HCT116 (cell line): ENCODE measurements at regions not wholly inside any gene's neighbourhood (a gene's known extent, or its start where the extent isn't known, plus 50 kb on each side); places are given as distances from the start of the nearest gene placed in this dataset.

Experiments used
- ATAC-seq: fragments of 200-7000 bp; cut with Tn5 transposase; 2 replicates; pipeline ENCODE4 v1.9.1; 2020; ENCODE audit warnings: mild to moderate bottlenecking, moderate library complexity
- BruUV-seq: library from RNA; stranded (reverse); fragments of 400-500 nt; replicated peaks from 2 replicates; lab custom pipeline; 2021; lab: Mats Ljungman, UMichigan
- CTCF ChIA-PET: fragments of 300-600 bp; sonication (Branson Sonifier 250); formaldehyde crosslinking; loops from one replicate; lab custom pipeline; 2021; ENCODE audit warnings: antibody characterized with exemption; lab: Charles Lee
- POLR2A ChIA-PET: fragments of 300-600, 350-600 bp; sonication (Branson Sonifier 250); formaldehyde crosslinking; loops from one replicate; lab custom pipeline; 2021; ENCODE audit warnings: antibody characterized with exemption; lab: Charles Lee
- RAD21 ChIA-PET, 2 experiments: fragments of 300-600 bp; sonication (Branson Sonifier 250); formaldehyde crosslinking; loops; one replicate each; lab custom pipeline; 2023; ENCODE audit warnings: low total read pairs in 2 of 2; ENCODE audit not compliant: uncharacterized antibody in 2 of 2, unreplicated experiment in 2 of 2, low non-redundant PET in 1 of 2; lab: Charles Lee
- DNase-seq: peaks from one replicate; pipeline ENCODE4 v3.0.0-alpha.2; 2010; ENCODE audit warnings: low read depth, low spot score
- H2AFZ ChIP-seq: fragments of 200-600 bp; shearing (Covaris generic), sonication (generic); 2 replicates; pipeline ENCODE4 v1.6.1; 2017; ENCODE audit warnings: low read depth, mixed run types, mixed read lengths, antibody characterized with exemption, low read length; ENCODE audit not compliant: poor library complexity, severe bottlenecking
- H3K27ac ChIP-seq: 2 replicates; pipeline ENCODE4 v1.5.1; 2012; ENCODE audit warnings: low read depth, low read length
- H3K27me3 ChIP-seq: fragments of 200-600 bp; sonication (generic); 2 replicates; pipeline ENCODE4 v1.6.1; 2016; ENCODE audit warnings: mixed run types, low read length, mixed read lengths; ENCODE audit not compliant: insufficient read depth
- H3K36me3 ChIP-seq, 2 experiments: fragments of 200-500 bp in 1 of 2; fragments of 200-600 bp in 1 of 2; sonication (Bioruptor generic) in 1 of 2; sonication (generic) in 1 of 2; 2 replicates each; pipeline versions ENCODE4 v1.5.1 to v1.6.1; 2014 to 2016; ENCODE audit warnings: low read length in 2 of 2, inconsistent platforms in 1 of 2, mixed read lengths in 1 of 2, mixed run types in 1 of 2; ENCODE audit not compliant: insufficient read depth in 2 of 2, control insufficient read depth in 1 of 2
- H3K4me1 ChIP-seq, 2 experiments: fragments of 200-600 bp in 1 of 2; sonication (generic) in 1 of 2; 2 replicates each; pipeline versions ENCODE4 v1.5.1 to v1.6.1; 2012 to 2017; ENCODE audit warnings: low read length in 2 of 2, inconsistent platforms in 1 of 2, mild to moderate bottlenecking in 1 of 2, mixed read lengths in 1 of 2, mixed run types in 1 of 2, moderate library complexity in 1 of 2; ENCODE audit not compliant: insufficient read depth in 2 of 2, control insufficient read depth in 1 of 2
- H3K4me2 ChIP-seq: fragments of 200-600 bp; sonication (generic); 2 replicates; pipeline ENCODE4 v1.6.1; 2017; ENCODE audit warnings: mixed run types, low read length, mixed read lengths
- H3K4me3 ChIP-seq, 2 experiments: fragments of 200-600 bp in 1 of 2; sonication (generic) in 1 of 2; replicated peaks in 1 of 2; 2 replicates each; pipeline ENCODE4 v1.5.1; 2011 to 2016; ENCODE audit warnings: low read length in 2 of 2, control low read depth in 1 of 2, low read depth in 1 of 2, mild to moderate bottlenecking in 1 of 2, mixed read lengths in 1 of 2, mixed run types in 1 of 2
- H3K79me2 ChIP-seq: fragments of 200-600 bp; sonication (generic); 2 replicates; pipeline ENCODE4 v1.6.1; 2017; ENCODE audit warnings: mild to moderate bottlenecking, mixed run types, low read length, moderate library complexity, mixed read lengths; ENCODE audit not compliant: insufficient read depth
- H3K9ac ChIP-seq: fragments of 200-600 bp; sonication (generic); 2 replicates; pipeline ENCODE4 v1.6.1; 2016; ENCODE audit warnings: low read length, mixed read lengths
- H3K9me2 ChIP-seq: fragments of 200-600 bp; sonication (generic), shearing (Covaris generic); 2 replicates; pipeline ENCODE4 v1.6.1; 2017; ENCODE audit warnings: mixed run types, mild to moderate bottlenecking, moderate library complexity; ENCODE audit not compliant: insufficient read depth
- H3K9me3 ChIP-seq, 2 experiments: fragments of 200-500 bp in 1 of 2; fragments of 200-600 bp in 1 of 2; sonication (Bioruptor generic) in 1 of 2; sonication (generic) in 1 of 2; 2 replicates each; pipeline ENCODE4 v1.6.1; 2014 to 2017; ENCODE audit warnings: low read length in 2 of 2, mixed read lengths in 2 of 2, inconsistent platforms in 1 of 2, low read depth in 1 of 2, mild to moderate bottlenecking in 1 of 2, mixed run types in 1 of 2, moderate library complexity in 1 of 2; ENCODE audit not compliant: control insufficient read depth in 1 of 2, insufficient read depth in 1 of 2
- H4K20me1 ChIP-seq: fragments of 200-600 bp; sonication (generic), shearing (Covaris generic); 2 replicates; pipeline ENCODE4 v1.6.1; 2017; ENCODE audit warnings: mixed run types, mild to moderate bottlenecking, moderate library complexity; ENCODE audit not compliant: insufficient read depth
- CBX3 ChIP-seq: IDR thresholded peaks from 2 replicates; pipeline ENCODE4 v1.6.1; 2012; ENCODE audit warnings: low read depth
- EGR1 ChIP-seq: IDR thresholded peaks from 2 replicates; pipeline ENCODE4 v1.6.1; 2012; ENCODE audit warnings: low read depth
- EZH2 ChIP-seq: fragments of 200-600 bp; sonication (generic); IDR thresholded peaks from 2 replicates; pipeline ENCODE4 v1.6.1; 2017; ENCODE audit warnings: antibody characterized with exemption, mixed run types
- EZH2phosphoT487 ChIP-seq: fragments of 200-600 bp; IDR thresholded peaks from 2 replicates; pipeline ENCODE4 v1.6.1; 2018; ENCODE audit warnings: antibody characterized with exemption, borderline replicate concordance
- FOSL1 ChIP-seq: IDR thresholded peaks from 2 replicates; pipeline ENCODE4 v1.6.1; 2012; ENCODE audit warnings: low read depth
- JUND ChIP-seq: IDR thresholded peaks from 2 replicates; pipeline ENCODE4 v1.6.1; 2012
- POLR2A ChIP-seq: IDR thresholded peaks from 2 replicates; pipeline ENCODE4 v1.7.0; 2011; ENCODE audit warnings: borderline replicate concordance; ENCODE audit not compliant: insufficient read depth, insufficient read length; ENCODE audit errors: extremely low read depth
- POLR2AphosphoS5 ChIP-seq: IDR thresholded peaks from 2 replicates; pipeline ENCODE4 v1.6.1; 2011; ENCODE audit warnings: mild to moderate bottlenecking, low read depth, low read length, moderate library complexity
- RAD21 ChIP-seq: IDR thresholded peaks from 2 replicates; pipeline ENCODE4 v1.6.1; 2012; ENCODE audit warnings: low read depth, mild to moderate bottlenecking
- SIN3A ChIP-seq: IDR thresholded peaks from 2 replicates; pipeline ENCODE4 v1.6.1; 2012; ENCODE audit warnings: low read depth
- SRF ChIP-seq: IDR thresholded peaks from 2 replicates; pipeline ENCODE4 v1.6.1; 2012; ENCODE audit warnings: low read depth
- ZBTB33 ChIP-seq: IDR thresholded peaks from 2 replicates; pipeline ENCODE4 v1.6.1; 2011; ENCODE audit warnings: mild to moderate bottlenecking, low read length, moderate library complexity; ENCODE audit not compliant: insufficient replicate concordance; ENCODE audit errors: extremely low read depth
- ZFX ChIP-seq: fragments of 450-650 bp; IDR thresholded peaks from 2 replicates; pipeline ENCODE4 v1.6.1; 2017
- ZNF274 ChIP-seq: fragments of 200-500 bp; sonication (Bioruptor generic); IDR thresholded peaks from 2 replicates; pipeline ENCODE4 v1.6.1; 2014; ENCODE audit warnings: mild to moderate bottlenecking, low read depth, low read length, inconsistent platforms
- intact Hi-C: fragments of 100-400 bp; cut with micrococcal nuclease; formaldehyde crosslinking; loops from 2 replicates; pipeline ENCODE4 v1.10.0; 2022
- TF ChIP-seq, protein P1 (sequence below): IDR thresholded peaks from 2 replicates; pipeline ENCODE4 v1.6.1; 2012; ENCODE audit warnings: low read depth

GRCh38 chr14:97844042-97844441 lies 1046.9 kb downstream of the VRK1 start (continued):
- TF ChIP-seq FOSL1, result no peak

DNA sequence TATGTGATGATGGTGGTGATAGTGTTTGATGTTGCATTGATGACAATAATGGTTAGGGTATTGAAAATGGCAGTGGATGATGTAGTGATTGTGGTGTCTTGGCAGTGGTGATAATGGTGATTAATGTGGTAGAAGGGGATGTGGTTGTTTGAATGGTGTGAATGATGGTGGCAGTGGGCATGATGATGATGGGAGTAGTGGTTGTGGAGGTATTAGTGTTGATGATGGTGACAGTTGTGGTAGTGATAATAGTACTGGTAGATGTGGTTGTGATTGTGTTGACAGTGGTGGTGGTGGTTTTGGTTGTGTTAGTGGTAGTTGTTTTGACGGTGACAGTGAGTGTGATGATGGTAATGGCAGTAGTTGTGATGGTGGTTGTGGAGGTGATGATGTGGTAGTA lies 1049.0 kb downstream of the VRK1 start:
- ATAC-seq (no peak), DNase-seq (no peak)
- BruUV-seq, result no TSS peak
- Histone ChIP-seq H3K27ac (no peak overlapping the region), H3K9me3 (no peaks in the 10 kb centered on the region; a peak in 2 of 4 replicates), H3K4me3 (no peak overlapping the region), H3K4me1 (no peaks in the 10 kb centered on the region), H3K9me2 (no peaks in the 10 kb centered on the region), H4K20me1 (no peaks in the 10 kb centered on the region), H3K36me3 (no peaks in the 10 kb centered on the region), H2AFZ (no peak overlapping the region), H3K79me2 (no peaks in the 10 kb centered on the region), H3K27me3 (no peaks in the 10 kb centered on the region), H3K9ac (no peak overlapping the region), H3K4me2 (no peak overlapping the region)
- intact Hi-C loops, result no loop called here
- ChIA-PET RAD21 (no interaction called here), CTCF (no interaction called here), POLR2A (no interaction called here)
- no peak for TF ChIP-seq ZBTB33
- no peak for TF ChIP-seq ZFX
- TF ChIP-seq CBX3, result no peak
- no peak for TF ChIP-seq ZNF274

- no peak for DNase-seq
- POLR2A ChIA-PET, result no interaction called here
- TF ChIP-seq RAD21 (no peak), CBX3 (no peak), EGR1 (no peak), POLR2A (no peak), EZH2phosphoT487 (no peak), ZNF274 (no peak), SRF (no peak), POLR2AphosphoS5 (no peak), SIN3A (no peak), EZH2 (no peak), ZFX (no peak), JUND (no peak)
- TF ChIP-seq, protein P1, sequence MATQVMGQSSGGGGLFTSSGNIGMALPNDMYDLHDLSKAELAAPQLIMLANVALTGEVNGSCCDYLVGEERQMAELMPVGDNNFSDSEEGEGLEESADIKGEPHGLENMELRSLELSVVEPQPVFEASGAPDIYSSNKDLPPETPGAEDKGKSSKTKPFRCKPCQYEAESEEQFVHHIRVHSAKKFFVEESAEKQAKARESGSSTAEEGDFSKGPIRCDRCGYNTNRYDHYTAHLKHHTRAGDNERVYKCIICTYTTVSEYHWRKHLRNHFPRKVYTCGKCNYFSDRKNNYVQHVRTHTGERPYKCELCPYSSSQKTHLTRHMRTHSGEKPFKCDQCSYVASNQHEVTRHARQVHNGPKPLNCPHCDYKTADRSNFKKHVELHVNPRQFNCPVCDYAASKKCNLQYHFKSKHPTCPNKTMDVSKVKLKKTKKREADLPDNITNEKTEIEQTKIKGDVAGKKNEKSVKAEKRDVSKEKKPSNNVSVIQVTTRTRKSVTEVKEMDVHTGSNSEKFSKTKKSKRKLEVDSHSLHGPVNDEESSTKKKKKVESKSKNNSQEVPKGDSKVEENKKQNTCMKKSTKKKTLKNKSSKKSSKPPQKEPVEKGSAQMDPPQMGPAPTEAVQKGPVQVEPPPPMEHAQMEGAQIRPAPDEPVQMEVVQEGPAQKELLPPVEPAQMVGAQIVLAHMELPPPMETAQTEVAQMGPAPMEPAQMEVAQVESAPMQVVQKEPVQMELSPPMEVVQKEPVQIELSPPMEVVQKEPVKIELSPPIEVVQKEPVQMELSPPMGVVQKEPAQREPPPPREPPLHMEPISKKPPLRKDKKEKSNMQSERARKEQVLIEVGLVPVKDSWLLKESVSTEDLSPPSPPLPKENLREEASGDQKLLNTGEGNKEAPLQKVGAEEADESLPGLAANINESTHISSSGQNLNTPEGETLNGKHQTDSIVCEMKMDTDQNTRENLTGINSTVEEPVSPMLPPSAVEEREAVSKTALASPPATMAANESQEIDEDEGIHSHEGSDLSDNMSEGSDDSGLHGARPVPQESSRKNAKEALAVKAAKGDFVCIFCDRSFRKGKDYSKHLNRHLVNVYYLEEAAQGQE, result no peak
Observed at GRCh38 chr14:97848317-97848980, 1051.3 kb downstream of the VRK1 start.

More at GRCh38 chr14:97848317-97848980, 1051.3 kb downstream of the VRK1 start:
- no peak overlapping the region for H3K4me2 ChIP-seq
- no peaks in the 10 kb centered on the region for H3K27me3 ChIP-seq
- no peaks in the 10 kb centered on the region for H3K9me2 ChIP-seq
- no peak overlapping the region for H3K9ac ChIP-seq
- H3K4me1 ChIP-seq, result no peaks in the 10 kb centered on the region
- no peaks in the 10 kb centered on the region for H3K36me3 ChIP-seq
- no peak overlapping the region for H2AFZ ChIP-seq
- BruUV-seq, result no TSS peak
- no peaks in the 10 kb centered on the region for H4K20me1 ChIP-seq
- H3K9me3 ChIP-seq, result no peaks in the 10 kb centered on the region; a peak in 2 of 4 replicates
- intact Hi-C loops, result no loop called here
- ChIA-PET CTCF (no interaction called here), RAD21 (no interaction called here)
- no peak for ATAC-seq
- no peak overlapping the region for H3K27ac ChIP-seq
- no peak overlapping the region for H3K4me3 ChIP-seq
- no peaks in the 10 kb centered on the region for H3K79me2 ChIP-seq
